OCI-LY7 (cell line): ENCODE measurements at regions not wholly inside any gene's neighbourhood (a gene's known extent, or its start where the extent isn't known, plus 50 kb on each side); places are given as distances from the start of the nearest gene placed in this dataset. TPM values are rescaled to one million over a fixed set of nuclear protein-coding genes. Genes with fewer than 3 reads are reported as not detected.

Experiments
- BruUV-seq: library from RNA; stranded (reverse); fragments of 400-500 nt; replicated peaks from 2 replicates; lab custom pipeline; 2021; lab: Mats Ljungman, UMichigan
- CTCF ChIA-PET: fragments of 300-600 bp; sonication (Branson Sonifier 250); formaldehyde crosslinking; loops from one replicate; lab custom pipeline; 2022; ENCODE audit warnings: antibody characterized with exemption; ENCODE audit not compliant: unreplicated experiment; lab: Charles Lee
- POLR2A ChIA-PET: fragments of 300-600 bp; sonication (Branson Sonifier 250); formaldehyde crosslinking; loops from one replicate; lab custom pipeline; 2022; ENCODE audit warnings: antibody characterized with exemption; lab: Charles Lee
- DNase-seq: peaks from one replicate; pipeline ENCODE4 v3.0.0-alpha.2; 2015; ENCODE audit warnings: low spot score
- H2AFZ ChIP-seq: fragments of 200-600 bp; sonication (generic), shearing (Covaris generic); 2 replicates; pipeline ENCODE4 v1.6.1; 2014; ENCODE audit warnings: mild to moderate bottlenecking, antibody characterized with exemption, low read length, moderate library complexity
- H3K27ac ChIP-seq: fragments of 200-600 bp; sonication (generic); 2 replicates; pipeline ENCODE4 v1.5.1; 2014; ENCODE audit warnings: mixed run types, low read depth, mild to moderate bottlenecking, moderate library complexity, low read length, inconsistent platforms; ENCODE audit not compliant: poor library complexity, severe bottlenecking
- H3K36me3 ChIP-seq: fragments of 200-600 bp; sonication (generic); 2 replicates; pipeline ENCODE4 v1.6.1; 2014; ENCODE audit warnings: mild to moderate bottlenecking, antibody characterized with exemption, low read length, moderate library complexity, mixed read lengths; ENCODE audit not compliant: insufficient read depth
- H3K4me1 ChIP-seq: fragments of 200-600 bp; sonication (generic); 2 replicates; pipeline ENCODE4 v1.5.1; 2014; ENCODE audit warnings: mild to moderate bottlenecking, low read length; ENCODE audit not compliant: insufficient read depth, poor library complexity, severe bottlenecking
- H3K4me2 ChIP-seq: fragments of 200-600 bp; sonication (generic); 2 replicates; pipeline ENCODE4 v1.6.1; 2014; ENCODE audit warnings: mild to moderate bottlenecking, low read length
- H3K4me3 ChIP-seq: fragments of 200-600 bp; sonication (generic); 2 replicates; pipeline ENCODE4 v1.5.1; 2014; ENCODE audit warnings: mild to moderate bottlenecking, low read depth, low read length; ENCODE audit not compliant: poor library complexity, severe bottlenecking
- H3K79me2 ChIP-seq: fragments of 200-600 bp; sonication (generic); 2 replicates; pipeline ENCODE4 v1.6.1; 2016; ENCODE audit warnings: low read depth, mild to moderate bottlenecking, low read length, moderate library complexity, mixed read lengths; ENCODE audit not compliant: insufficient read depth
- H3K9me2 ChIP-seq: fragments of 200-600 bp; sonication (generic); 2 replicates; pipeline ENCODE4 v1.6.1; 2016; ENCODE audit warnings: mild to moderate bottlenecking, low read length, mixed read lengths; ENCODE audit not compliant: insufficient read depth
- H3K9me3 ChIP-seq: fragments of 200-600 bp; sonication (generic); 2 replicates; pipeline ENCODE4 v1.6.1; 2014; ENCODE audit warnings: mild to moderate bottlenecking, mixed run types, low read length, mixed read lengths
- H4K20me1 ChIP-seq: fragments of 200-600 bp; sonication (generic); 2 replicates; pipeline ENCODE4 v1.6.1; 2014; ENCODE audit warnings: mild to moderate bottlenecking, antibody characterized with exemption, low read length, moderate library complexity, mixed read lengths; ENCODE audit not compliant: insufficient read depth
- EZH2phosphoT487 ChIP-seq: fragments of 200-600 bp; sonication (generic); IDR thresholded peaks from 2 replicates; pipeline ENCODE4 v1.6.1; 2018; ENCODE audit warnings: low read depth, borderline replicate concordance, mild to moderate bottlenecking, mixed run types, antibody characterized with exemption, low read length, moderate library complexity, mixed read lengths
- intact Hi-C: fragments of 100-400 bp; cut with micrococcal nuclease; formaldehyde crosslinking; loops from one replicate; pipeline ENCODE4 v1.10.0; 2022; ENCODE audit not compliant: unreplicated experiment
- small RNA-seq: library from RNA; depleted of rRNA; stranded (forward); fragments of <200 nt; gene quantifications from one replicate; pipeline ENCODE3, GENCODE V24; 2014
- TF ChIP-seq, protein P1 (sequence below): fragments of 200-600 bp; sonication (generic); conservative IDR thresholded peaks from 2 replicates; pipeline ENCODE4 v1.5.1; 2014; ENCODE audit warnings: mild to moderate bottlenecking, antibody characterized with exemption, low read length, moderate library complexity, mixed read lengths

DNA sequence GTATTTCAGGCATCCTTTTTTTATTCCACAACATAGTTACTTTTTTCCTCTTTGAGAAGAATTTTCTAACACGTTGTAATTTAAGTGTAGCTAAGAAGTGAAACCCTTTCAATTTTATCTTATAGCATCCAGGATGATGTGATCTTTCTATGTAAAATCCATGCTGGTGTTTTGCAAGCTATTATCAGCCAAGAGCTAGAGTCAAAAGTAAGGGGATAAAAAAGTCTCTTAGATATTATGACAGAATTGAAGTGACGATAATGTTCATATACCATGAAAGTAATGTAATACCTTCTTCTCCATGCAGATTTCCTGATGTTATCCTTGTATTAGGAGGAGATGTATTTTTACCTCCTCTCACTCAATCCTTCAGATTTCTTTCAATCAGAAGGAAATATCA, 64.2 kb upstream of the MBL2 start:
- Histone ChIP-seq H3K9me3 (0 out of 2 replicates have a peak, but pooled peaks cover 3% of the 10 kb centered on the region), H3K36me3 (no peaks in the 10 kb centered on the region), H3K4me2 (no peak overlapping the region), H3K79me2 (no peaks in the 10 kb centered on the region), H3K27ac (no peak overlapping the region), H3K4me3 (no peak overlapping the region), H3K4me1 (no peaks in the 10 kb centered on the region), H3K9me2 (no peaks in the 10 kb centered on the region), H2AFZ (no peak overlapping the region), H4K20me1 (no peaks in the 10 kb centered on the region)
- intact Hi-C loops, result no loop called here
- CTCF ChIA-PET, result no interaction called here
- DNase-seq, result no peak
- POLR2A ChIA-PET, result no interaction called here
- no peak for TF ChIP-seq EZH2phosphoT487
- TF ChIP-seq, protein P1, sequence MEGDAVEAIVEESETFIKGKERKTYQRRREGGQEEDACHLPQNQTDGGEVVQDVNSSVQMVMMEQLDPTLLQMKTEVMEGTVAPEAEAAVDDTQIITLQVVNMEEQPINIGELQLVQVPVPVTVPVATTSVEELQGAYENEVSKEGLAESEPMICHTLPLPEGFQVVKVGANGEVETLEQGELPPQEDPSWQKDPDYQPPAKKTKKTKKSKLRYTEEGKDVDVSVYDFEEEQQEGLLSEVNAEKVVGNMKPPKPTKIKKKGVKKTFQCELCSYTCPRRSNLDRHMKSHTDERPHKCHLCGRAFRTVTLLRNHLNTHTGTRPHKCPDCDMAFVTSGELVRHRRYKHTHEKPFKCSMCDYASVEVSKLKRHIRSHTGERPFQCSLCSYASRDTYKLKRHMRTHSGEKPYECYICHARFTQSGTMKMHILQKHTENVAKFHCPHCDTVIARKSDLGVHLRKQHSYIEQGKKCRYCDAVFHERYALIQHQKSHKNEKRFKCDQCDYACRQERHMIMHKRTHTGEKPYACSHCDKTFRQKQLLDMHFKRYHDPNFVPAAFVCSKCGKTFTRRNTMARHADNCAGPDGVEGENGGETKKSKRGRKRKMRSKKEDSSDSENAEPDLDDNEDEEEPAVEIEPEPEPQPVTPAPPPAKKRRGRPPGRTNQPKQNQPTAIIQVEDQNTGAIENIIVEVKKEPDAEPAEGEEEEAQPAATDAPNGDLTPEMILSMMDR, result no peak
- BruUV-seq, result no TSS peak

Small RNAs in the stretch of these regions (small RNA-seq; reads per million reads assigned to genes)
- gene RF00019 (not detected), gene RNA5SP318 (0.16 reads per million), gene SNRPEP8 (not detected)
